ENCODE measurements at regions not wholly inside any gene's neighbourhood (a gene's known extent, or its start where the extent isn't known, plus 50 kb on each side); places are given as distances from the start of the nearest gene placed in this dataset.
A peak's percentile ranks its signal among the peaks of the same experiment; 100 is the strongest.

- Histone ChIP-seq H3K36me3 (no peaks in the 10 kb centered on the region), H3K27ac (no peak overlapping the region), H3K27me3 (peaks cover 0 to 15% (median 0%) of the 10 kb centered on the region in 9 donors), H3K4me1 (no peaks in the 10 kb centered on the region), H3K4me3 (peak overlapping the region in 6 of 12 donors; percentile 26 to 37 (median 30)), H3K9me3 (no peaks in the 10 kb centered on the region)
- TF ChIP-seq CTCF (IDR thresholded peaks at IDR 0.05) = no peak
- no peak for TF ChIP-seq POLR2A (IDR thresholded peaks at IDR 0.05)
- intact Hi-C loops (cut with DNase I) = no loop called here
- WGBS, 4 donors = 71 to 81% (median 78%) methylated on average over 24 to 28 of the region's 28 CpGs
- DNase-seq = peak in 2 of 5 donors; percentile 50 to 54
- peak in 3 of 4 donors; percentile 41 to 64 (median 51) for ATAC-seq
Measured at GRCh38 chr7:435630-436366, 83.8 kb downstream of the PDGFA start.

- DNase-seq (no peak), ATAC-seq (no peak)
- peaks cover 0 to 15% (median 0%) of the 10 kb centered on the region in 9 donors for H3K27me3 ChIP-seq
- 89 to 96% (median 93%) methylated on average over 9 to 33 of the region's 33 CpGs for WGBS, 4 donors
- no peak overlapping the region for H3K27ac ChIP-seq
- H3K4me1 ChIP-seq = no peaks in the 10 kb centered on the region
- H3K4me3 ChIP-seq = no peak overlapping the region
- TF ChIP-seq CTCF (IDR thresholded peaks at IDR 0.05) = no peak
- TF ChIP-seq POLR2A (IDR thresholded peaks at IDR 0.05) = no peak
- no peaks in the 10 kb centered on the region for H3K9me3 ChIP-seq
- H3K36me3 ChIP-seq = no peaks in the 10 kb centered on the region
- intact Hi-C loops (cut with DNase I) = no loop called here
Measured at GRCh38 chr7:436367-437128, 83.1 kb downstream of the PDGFA start.

GRCh38 chr7:437329-438251 lies 82.1 kb downstream of the PDGFA start:
- H3K9me3 ChIP-seq = no peaks in the 10 kb centered on the region
- H3K27ac ChIP-seq = no peak overlapping the region
- H3K27me3 ChIP-seq = peaks cover 0 to 11% (median 0%) of the 10 kb centered on the region in 9 donors
- H3K36me3 ChIP-seq = no peaks in the 10 kb centered on the region
- no peak overlapping the region for H3K4me3 ChIP-seq
- DNase-seq (no peak), ATAC-seq (peak in 1 of 4 donors; percentile 14)
- intact Hi-C loops (cut with DNase I) = no loop called here
- TF ChIP-seq CTCF (IDR thresholded peaks at IDR 0.05) (no peak), POLR2A (IDR thresholded peaks at IDR 0.05) (no peak)
- 78 to 85% (median 83%) methylated on average over 39 to 43 of the region's 43 CpGs for WGBS, 4 donors
- H3K4me1 ChIP-seq = no peaks in the 10 kb centered on the region

Measured in heart left ventricle (tissue), 16 donors.